ENCODE measurements at regions not wholly inside any gene's neighbourhood (a gene's known extent, or its start where the extent isn't known, plus 50 kb on each side); places are given as distances from the start of the nearest gene placed in this dataset.

- Mint-ChIP-seq H3K9me3 (peaks cover 19% of the 10 kb centered on the region), H3K36me3 (ENCODE audit: insufficient read depth) (no peaks in the 10 kb centered on the region), H3K27ac (ENCODE audit: low read depth) (no peak overlapping the region), H3K4me3 (no peak overlapping the region), H3K4me1 (no peaks in the 10 kb centered on the region), H3K27me3 (no peaks in the 10 kb centered on the region)
- DNase-seq (ENCODE audit: low spot score in 2 of 2) (no peak), ATAC-seq (replicated peaks; ENCODE audit: extremely low read depth, poor library complexity, severe bottlenecking) (no peak)
Observed at GRCh38 chr3:103137830-103138229, 703.0 kb downstream of the ZPLD1 start.

- no peak for ATAC-seq (replicated peaks; ENCODE audit: extremely low read depth, poor library complexity, severe bottlenecking)
- peaks cover 21% of the 10 kb centered on the region for H3K9me3 Mint-ChIP-seq
- H3K36me3 Mint-ChIP-seq (ENCODE audit: insufficient read depth), result no peaks in the 10 kb centered on the region
- no peaks in the 10 kb centered on the region for H3K27me3 Mint-ChIP-seq
- H3K4me1 Mint-ChIP-seq, result no peaks in the 10 kb centered on the region
- DNase-seq (ENCODE audit: low spot score in 2 of 2), result no peak
- H3K4me3 Mint-ChIP-seq, result no peak overlapping the region
- no peak overlapping the region for H3K27ac Mint-ChIP-seq (ENCODE audit: low read depth)
Observed at GRCh38 chr3:103158183-103158582, 723.4 kb downstream of the ZPLD1 start.

- Mint-ChIP-seq H3K4me3 (no peak overlapping the region), H3K27me3 (no peaks in the 10 kb centered on the region), H3K4me1 (no peaks in the 10 kb centered on the region), H3K36me3 (ENCODE audit: insufficient read depth) (no peaks in the 10 kb centered on the region), H3K27ac (ENCODE audit: low read depth) (no peak overlapping the region), H3K9me3 (peaks cover 16% of the 10 kb centered on the region)
- DNase-seq (ENCODE audit: low spot score in 2 of 2) (no peak), ATAC-seq (replicated peaks; ENCODE audit: extremely low read depth, poor library complexity, severe bottlenecking) (no peak)
Observed at GRCh38 chr3:103166890-103167289, 732.1 kb downstream of the ZPLD1 start.

- Mint-ChIP-seq H3K9me3 (peaks cover 13% of the 10 kb centered on the region), H3K27me3 (no peaks in the 10 kb centered on the region), H3K36me3 (ENCODE audit: insufficient read depth) (no peaks in the 10 kb centered on the region), H3K4me1 (no peaks in the 10 kb centered on the region), H3K4me3 (no peak overlapping the region), H3K27ac (ENCODE audit: low read depth) (no peak overlapping the region)
- DNase-seq (ENCODE audit: low spot score in 2 of 2), result no peak
- no peak for ATAC-seq (replicated peaks; ENCODE audit: extremely low read depth, poor library complexity, severe bottlenecking)
Observed at GRCh38 chr3:103167850-103168249, 733.0 kb downstream of the ZPLD1 start.

GRCh38 chr3:103169289-103169688, 734.5 kb downstream of the ZPLD1 start:
- no peak overlapping the region for H3K4me3 Mint-ChIP-seq
- H3K4me1 Mint-ChIP-seq, result no peaks in the 10 kb centered on the region
- no peak overlapping the region for H3K27ac Mint-ChIP-seq (ENCODE audit: low read depth)
- peaks cover 18% of the 10 kb centered on the region for H3K9me3 Mint-ChIP-seq
- ATAC-seq (replicated peaks; ENCODE audit: extremely low read depth, poor library complexity, severe bottlenecking) (no peak), DNase-seq (ENCODE audit: low spot score in 2 of 2) (no peak)
- no peaks in the 10 kb centered on the region for H3K36me3 Mint-ChIP-seq (ENCODE audit: insufficient read depth)
- no peaks in the 10 kb centered on the region for H3K27me3 Mint-ChIP-seq

GRCh38 chr3:103170651-103171050, 735.8 kb downstream of the ZPLD1 start:
- ATAC-seq (replicated peaks; ENCODE audit: extremely low read depth, poor library complexity, severe bottlenecking) (no peak), DNase-seq (ENCODE audit: low spot score in 2 of 2) (no peak)
- H3K9me3 Mint-ChIP-seq, result peaks cover 18% of the 10 kb centered on the region
- no peaks in the 10 kb centered on the region for H3K27me3 Mint-ChIP-seq
- H3K36me3 Mint-ChIP-seq (ENCODE audit: insufficient read depth), result no peaks in the 10 kb centered on the region
- no peak overlapping the region for H3K4me3 Mint-ChIP-seq
- no peaks in the 10 kb centered on the region for H3K4me1 Mint-ChIP-seq
- H3K27ac Mint-ChIP-seq (ENCODE audit: low read depth), result no peak overlapping the region

- Mint-ChIP-seq H3K4me3 (no peak overlapping the region), H3K27ac (ENCODE audit: low read depth) (no peak overlapping the region), H3K27me3 (no peaks in the 10 kb centered on the region), H3K4me1 (no peaks in the 10 kb centered on the region), H3K9me3 (peaks cover 12% of the 10 kb centered on the region), H3K36me3 (ENCODE audit: insufficient read depth) (no peaks in the 10 kb centered on the region)
- DNase-seq (ENCODE audit: low spot score in 2 of 2) (no peak), ATAC-seq (replicated peaks; ENCODE audit: extremely low read depth, poor library complexity, severe bottlenecking) (no peak)
Observed at GRCh38 chr3:103173940-103174339, 739.1 kb downstream of the ZPLD1 start.

DNA sequence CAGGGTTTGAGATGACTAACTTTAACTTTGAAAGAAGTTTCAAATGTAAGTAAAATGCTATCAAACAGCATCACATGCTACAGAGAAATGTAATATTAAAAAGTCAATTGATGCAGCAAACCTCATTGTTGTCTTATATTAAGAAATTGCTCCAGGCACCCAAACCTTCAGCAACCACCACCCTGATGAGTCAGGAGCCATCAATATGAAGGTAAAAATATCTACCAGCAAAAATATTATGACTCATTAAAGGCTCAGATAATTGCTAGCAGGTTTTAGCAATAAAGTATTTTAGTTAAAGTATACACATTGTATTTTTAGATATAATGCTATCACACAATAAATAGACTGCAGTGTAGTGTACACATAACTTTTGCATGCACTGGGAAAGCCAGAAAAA, 746.3 kb downstream of the ZPLD1 start:
- DNase-seq (ENCODE audit: low spot score in 2 of 2) (no peak), ATAC-seq (replicated peaks; ENCODE audit: extremely low read depth, poor library complexity, severe bottlenecking) (no peak)
- Mint-ChIP-seq H3K36me3 (ENCODE audit: insufficient read depth) (peaks cover 3% of the 10 kb centered on the region), H3K4me3 (no peak overlapping the region), H3K27me3 (no peaks in the 10 kb centered on the region), H3K4me1 (no peaks in the 10 kb centered on the region), H3K9me3 (peaks cover 10% of the 10 kb centered on the region), H3K27ac (ENCODE audit: low read depth) (no peak overlapping the region)

- no peaks in the 10 kb centered on the region for H3K27me3 Mint-ChIP-seq
- no peak overlapping the region for H3K4me3 Mint-ChIP-seq
- H3K9me3 Mint-ChIP-seq, result peaks cover 5% of the 10 kb centered on the region
- no peak for ATAC-seq (replicated peaks; ENCODE audit: extremely low read depth, poor library complexity, severe bottlenecking)
- no peak for DNase-seq (ENCODE audit: low spot score in 2 of 2)
- H3K36me3 Mint-ChIP-seq (ENCODE audit: insufficient read depth), result peaks cover 3% of the 10 kb centered on the region
- H3K4me1 Mint-ChIP-seq, result no peaks in the 10 kb centered on the region
- H3K27ac Mint-ChIP-seq (ENCODE audit: low read depth), result no peak overlapping the region
Observed at GRCh38 chr3:103184772-103185171, 750.0 kb downstream of the ZPLD1 start.

- ATAC-seq (replicated peaks; ENCODE audit: extremely low read depth, poor library complexity, severe bottlenecking) (no peak), DNase-seq (ENCODE audit: low spot score in 2 of 2) (no peak)
- Mint-ChIP-seq H3K27ac (ENCODE audit: low read depth) (no peak overlapping the region), H3K36me3 (ENCODE audit: insufficient read depth) (no peaks in the 10 kb centered on the region), H3K9me3 (peaks cover 9% of the 10 kb centered on the region), H3K27me3 (no peaks in the 10 kb centered on the region), H3K4me3 (no peak overlapping the region), H3K4me1 (no peaks in the 10 kb centered on the region)
Observed at GRCh38 chr3:103189941-103190340, 755.1 kb downstream of the ZPLD1 start.

DNA sequence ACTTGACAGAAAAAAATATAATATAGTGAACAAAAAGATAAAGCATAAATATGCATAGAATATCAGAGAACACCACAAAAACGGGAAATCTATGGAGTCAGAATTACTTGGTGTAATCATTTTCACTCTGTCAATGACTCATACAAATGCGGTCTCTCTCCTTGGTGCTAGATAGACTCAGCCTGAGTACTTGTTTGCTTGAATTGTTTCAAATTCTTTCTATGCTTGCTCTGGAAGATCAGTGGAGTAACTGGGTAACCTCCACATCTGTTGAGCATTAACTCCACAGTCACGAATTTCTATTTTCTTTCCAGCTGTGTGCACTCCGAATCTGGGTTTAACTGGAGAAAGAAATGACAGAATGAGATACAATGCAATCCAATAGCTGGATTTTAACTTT, 760.4 kb downstream of the ZPLD1 start:
- no peaks in the 10 kb centered on the region for H3K4me1 Mint-ChIP-seq
- no peak overlapping the region for H3K27ac Mint-ChIP-seq (ENCODE audit: low read depth)
- H3K4me3 Mint-ChIP-seq, result no peak overlapping the region
- no peaks in the 10 kb centered on the region for H3K36me3 Mint-ChIP-seq (ENCODE audit: insufficient read depth)
- no peak for ATAC-seq (replicated peaks; ENCODE audit: extremely low read depth, poor library complexity, severe bottlenecking)
- peaks cover 9% of the 10 kb centered on the region for H3K9me3 Mint-ChIP-seq
- no peaks in the 10 kb centered on the region for H3K27me3 Mint-ChIP-seq
- no peak for DNase-seq (ENCODE audit: low spot score in 2 of 2)

- Mint-ChIP-seq H3K36me3 (ENCODE audit: insufficient read depth) (no peaks in the 10 kb centered on the region), H3K27ac (ENCODE audit: low read depth) (no peak overlapping the region), H3K4me3 (no peak overlapping the region), H3K9me3 (peaks cover 6% of the 10 kb centered on the region), H3K4me1 (no peaks in the 10 kb centered on the region), H3K27me3 (no peaks in the 10 kb centered on the region)
- DNase-seq (ENCODE audit: low spot score in 2 of 2), result no peak
- ATAC-seq (replicated peaks; ENCODE audit: extremely low read depth, poor library complexity, severe bottlenecking), result no peak
Observed at GRCh38 chr3:103203441-103203840, 768.6 kb downstream of the ZPLD1 start.

GRCh38 chr3:103210583-103210982, 775.8 kb downstream of the ZPLD1 start:
- Mint-ChIP-seq H3K27me3 (no peaks in the 10 kb centered on the region), H3K9me3 (peaks cover 26% of the 10 kb centered on the region), H3K4me3 (no peak overlapping the region), H3K27ac (ENCODE audit: low read depth) (no peak overlapping the region), H3K4me1 (no peaks in the 10 kb centered on the region), H3K36me3 (ENCODE audit: insufficient read depth) (no peaks in the 10 kb centered on the region)
- no peak for ATAC-seq (replicated peaks; ENCODE audit: extremely low read depth, poor library complexity, severe bottlenecking)
- DNase-seq (ENCODE audit: low spot score in 2 of 2), result no peak

GRCh38 chr3:103218146-103218545, 783.3 kb downstream of the ZPLD1 start:
- Mint-ChIP-seq H3K27me3 (no peaks in the 10 kb centered on the region), H3K27ac (ENCODE audit: low read depth) (no peak overlapping the region)

More at GRCh38 chr3:103218146-103218545, 783.3 kb downstream of the ZPLD1 start:
- DNase-seq (ENCODE audit: low spot score in 2 of 2) (no peak), ATAC-seq (replicated peaks; ENCODE audit: extremely low read depth, poor library complexity, severe bottlenecking) (no peak)
- H3K4me1 Mint-ChIP-seq, result no peaks in the 10 kb centered on the region
- no peak overlapping the region for H3K4me3 Mint-ChIP-seq
- no peaks in the 10 kb centered on the region for H3K36me3 Mint-ChIP-seq (ENCODE audit: insufficient read depth)
- peaks cover 12% of the 10 kb centered on the region for H3K9me3 Mint-ChIP-seq
